A549 (cell line): ENCODE measurements at regions not wholly inside any gene's neighbourhood (a gene's known extent, or its start where the extent isn't known, plus 50 kb on each side); places are given as distances from the start of the nearest gene placed in this dataset.

Experiments used
- CTCF ChIP-seq: fragments of >200 bp; sonication (Bioruptor Twin); formaldehyde crosslinking; IDR thresholded peaks from 3 replicates; pipeline ENCODE4 v1.5.1; 2016
- NPAS2 ChIP-seq: fragments of 250-450 bp; sonication (Bioruptor Pico); IDR thresholded peaks from 2 replicates; pipeline ENCODE4 v1.8.0; 2022; ENCODE audit warnings: mild to moderate bottlenecking, moderate library complexity, borderline replicate concordance
- TF ChIP-seq, protein P1 (sequence below): fragments of 250-450 bp; sonication (Bioruptor Pico); IDR thresholded peaks from 2 replicates; pipeline ENCODE4 v1.5.0; 2021; ENCODE audit warnings: mild to moderate bottlenecking, moderate library complexity, borderline replicate concordance

DNA sequence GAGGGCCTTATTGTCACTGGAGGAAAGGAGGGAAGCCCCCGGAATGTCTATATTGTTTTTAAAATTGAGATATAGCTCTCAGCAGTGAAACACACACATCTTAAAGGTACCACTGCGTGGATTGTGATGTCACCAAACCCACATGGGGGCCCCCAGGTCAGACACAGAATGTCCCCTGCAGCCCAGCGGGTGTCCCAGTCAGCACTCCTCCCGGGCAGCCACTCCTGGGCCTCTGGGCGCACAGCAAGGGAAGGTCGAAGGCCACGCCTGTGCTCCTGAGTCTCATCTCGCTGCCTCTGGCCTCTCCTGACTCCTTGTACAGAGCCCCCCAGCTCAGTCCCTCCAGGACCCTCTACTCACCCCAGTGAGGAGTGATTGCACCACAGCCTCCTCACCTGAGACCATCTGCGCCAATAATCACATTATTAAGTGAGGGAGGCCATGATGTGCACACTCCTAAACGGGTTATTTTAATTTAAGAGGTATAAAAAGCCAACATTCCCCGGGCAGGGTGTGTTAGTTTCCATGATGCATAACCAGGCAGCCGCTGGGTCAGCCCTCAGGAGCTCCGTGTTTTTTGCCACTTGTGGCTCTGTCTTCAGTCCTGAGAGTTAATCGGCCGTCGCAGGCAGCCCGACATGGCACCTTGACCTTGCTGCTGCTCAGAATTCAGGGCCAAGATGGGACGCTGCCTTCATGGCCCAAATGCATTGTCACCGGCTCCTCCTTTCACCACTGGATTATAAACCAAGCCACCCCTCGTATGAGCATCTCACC is 1089.3 kb downstream of the BRD1 start:
- TF ChIP-seq NPAS2 (CRISPR knock-in tag) = no peak
- TF ChIP-seq, protein P1, sequence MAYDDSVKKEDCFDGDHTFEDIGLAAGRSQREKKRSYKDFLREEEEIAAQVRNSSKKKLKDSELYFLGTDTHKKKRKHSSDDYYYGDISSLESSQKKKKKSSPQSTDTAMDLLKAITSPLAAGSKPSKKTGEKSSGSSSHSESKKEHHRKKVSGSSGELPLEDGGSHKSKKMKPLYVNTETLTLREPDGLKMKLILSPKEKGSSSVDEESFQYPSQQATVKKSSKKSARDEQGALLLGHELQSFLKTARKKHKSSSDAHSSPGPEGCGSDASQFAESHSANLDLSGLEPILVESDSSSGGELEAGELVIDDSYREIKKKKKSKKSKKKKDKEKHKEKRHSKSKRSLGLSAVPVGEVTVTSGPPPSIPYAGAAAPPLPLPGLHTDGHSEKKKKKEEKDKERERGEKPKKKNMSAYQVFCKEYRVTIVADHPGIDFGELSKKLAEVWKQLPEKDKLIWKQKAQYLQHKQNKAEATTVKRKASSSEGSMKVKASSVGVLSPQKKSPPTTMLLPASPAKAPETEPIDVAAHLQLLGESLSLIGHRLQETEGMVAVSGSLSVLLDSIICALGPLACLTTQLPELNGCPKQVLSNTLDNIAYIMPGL = no peak
- TF ChIP-seq CTCF = no peak
